Spleen (tissue), 11 donors: ENCODE measurements at regions not wholly inside any gene's neighbourhood (a gene's known extent, or its start where the extent isn't known, plus 50 kb on each side); places are given as distances from the start of the nearest gene placed in this dataset.

Experiments
- DNase-seq: peaks from one replicate; pipeline ENCODE4 v3.0.0-alpha.2; 2020
- H3K27ac ChIP-seq, 8 donors: fragments of 200-600 bp; sonication (generic) in 7 of 8; 1 replicate in 4 of 8; 2 replicates in 4 of 8; pipeline versions ENCODE4 v1.5.0 to v1.8.0; 2016 to 2021; ENCODE audit warnings: inconsistent platforms in 4 of 8, mild to moderate bottlenecking in 4 of 8, moderate library complexity in 1 of 8
- H3K27me3 ChIP-seq, 7 donors: fragments of 200-600 bp; sonication (generic) in 6 of 7; replicated peaks in 1 of 7; 1 replicate in 4 of 7; 2 replicates in 3 of 7; pipeline versions ENCODE4 v1.5.0 to v1.8.0; 2016 to 2021; ENCODE audit warnings: inconsistent platforms in 3 of 7, mild to moderate bottlenecking in 1 of 7
- H3K36me3 ChIP-seq, 6 donors: fragments of 200-600 bp; sonication (generic) in 5 of 6; 1 replicate in 4 of 6; 2 replicates in 2 of 6; pipeline versions ENCODE4 v1.5.0 to v1.8.0; 2016 to 2021; ENCODE audit warnings: inconsistent platforms in 2 of 6
- H3K4me1 ChIP-seq, 6 donors: fragments of 200-600 bp; sonication (generic) in 5 of 6; 1 replicate in 3 of 6; 2 replicates in 3 of 6; pipeline versions ENCODE4 v1.5.0 to v1.8.0; 2016 to 2021; ENCODE audit warnings: inconsistent platforms in 3 of 6
- H3K4me3 ChIP-seq, 8 donors: fragments of 200-600 bp; sonication (generic) in 7 of 8; 1 replicate in 4 of 8; 2 replicates in 4 of 8; pipeline versions ENCODE4 v1.5.0 to v1.8.0; 2016 to 2021; ENCODE audit warnings: inconsistent platforms in 4 of 8, mild to moderate bottlenecking in 4 of 8, moderate library complexity in 2 of 8
- H3K9me3 ChIP-seq, 8 donors: fragments of 200-600 bp; sonication (generic) in 7 of 8; 1 replicate in 4 of 8; 2 replicates in 4 of 8; pipeline versions ENCODE4 v1.5.0 to v1.8.0; 2016 to 2021; ENCODE audit warnings: inconsistent platforms in 4 of 8
- POLR2A ChIP-seq, 3 donors: fragments of 450-650 bp; IDR thresholded peaks; one replicate each; pipeline ENCODE4 v1.5.1; 2017; ENCODE audit warnings: antibody characterized with exemption in 3 of 3, mild to moderate bottlenecking in 1 of 3
- POLR2AphosphoS5 ChIP-seq, 3 donors: sonication (generic); formaldehyde crosslinking; IDR thresholded peaks; one replicate each; pipeline ENCODE4 v1.5.1; 2017; ENCODE audit warnings: antibody characterized with exemption in 3 of 3
- WGBS, 5 donors: extraction: QIAGEN DNeasy Blood & Tissue Kit in 3 of 5; methylation state at CpG; one replicate each; pipeline versions ENCODE4 v1.1.5 to v1.1.7; 2013 to 2018; 5-methylcytosine and 5-hydroxymethylcytosine counted together
- intact Hi-C: fragments of 100-400 bp; cut with DNase I; formaldehyde crosslinking; loops from one replicate; pipeline ENCODE4 v1.15.0; 2023; ENCODE audit warnings: low total_unique reads
- TF ChIP-seq, protein P1 (sequence below), 11 experiments: fragments of 200-600 bp in 7 of 11; fragments of 450-650 bp in 4 of 11; sonication (generic) in 4 of 11; IDR thresholded peaks in 8 of 11; conservative IDR thresholded peaks in 3 of 11; 1 replicate in 7 of 11; 2 replicates in 4 of 11; pipeline versions ENCODE4 v1.4.0 to v1.8.0; 2016 to 2021; ENCODE audit warnings: antibody characterized with exemption in 11 of 11, inconsistent platforms in 4 of 11, mild to moderate bottlenecking in 1 of 11
- donor health status: healthy with polysubstance abuse.
- donor health status: DM: no; HTN: no; CAD: no; lungs with moderate emphysema.
- donor health status: DM: no; HTN: no; CAD: no.
- donor health status: Bipolar disorder and iron deficiency.
- donor health status: healthy.
- donor health status: DM: no; HTN: no; CAD: no.
- donor health status: DM: yes; HTN: yes; CAD: no.

DNA sequence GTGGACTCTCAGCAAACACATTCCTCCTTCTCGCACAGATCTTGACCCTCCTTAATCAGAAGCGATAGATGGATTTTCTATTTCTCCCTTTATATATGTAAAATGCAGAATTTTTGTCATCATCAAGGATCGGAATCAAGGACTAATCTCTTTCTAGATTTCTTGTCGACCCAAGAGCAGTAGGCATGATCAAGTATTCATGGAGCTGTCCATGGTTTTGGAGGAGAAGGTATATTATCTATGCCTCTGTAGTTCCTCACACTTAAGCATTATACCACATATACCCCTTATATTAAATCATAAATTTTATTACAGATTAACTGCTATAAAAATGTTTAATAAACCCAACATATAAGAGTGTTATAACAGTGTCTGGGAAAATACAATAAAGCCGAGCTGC, 886.8 kb downstream of the NLGN4X start:
- no peaks in the 10 kb centered on the region for H3K36me3 ChIP-seq
- H3K9me3 ChIP-seq = no peaks in the 10 kb centered on the region
- intact Hi-C loops = no loop called here
- H3K27ac ChIP-seq = no peak overlapping the region
- H3K27me3 ChIP-seq = no peaks in the 10 kb centered on the region
- no peak overlapping the region for H3K4me3 ChIP-seq
- TF ChIP-seq POLR2AphosphoS5 (IDR thresholded peaks at IDR 0.05) (no peak), POLR2A (IDR thresholded peaks at IDR 0.05) (no peak)
- TF ChIP-seq, protein P1, sequence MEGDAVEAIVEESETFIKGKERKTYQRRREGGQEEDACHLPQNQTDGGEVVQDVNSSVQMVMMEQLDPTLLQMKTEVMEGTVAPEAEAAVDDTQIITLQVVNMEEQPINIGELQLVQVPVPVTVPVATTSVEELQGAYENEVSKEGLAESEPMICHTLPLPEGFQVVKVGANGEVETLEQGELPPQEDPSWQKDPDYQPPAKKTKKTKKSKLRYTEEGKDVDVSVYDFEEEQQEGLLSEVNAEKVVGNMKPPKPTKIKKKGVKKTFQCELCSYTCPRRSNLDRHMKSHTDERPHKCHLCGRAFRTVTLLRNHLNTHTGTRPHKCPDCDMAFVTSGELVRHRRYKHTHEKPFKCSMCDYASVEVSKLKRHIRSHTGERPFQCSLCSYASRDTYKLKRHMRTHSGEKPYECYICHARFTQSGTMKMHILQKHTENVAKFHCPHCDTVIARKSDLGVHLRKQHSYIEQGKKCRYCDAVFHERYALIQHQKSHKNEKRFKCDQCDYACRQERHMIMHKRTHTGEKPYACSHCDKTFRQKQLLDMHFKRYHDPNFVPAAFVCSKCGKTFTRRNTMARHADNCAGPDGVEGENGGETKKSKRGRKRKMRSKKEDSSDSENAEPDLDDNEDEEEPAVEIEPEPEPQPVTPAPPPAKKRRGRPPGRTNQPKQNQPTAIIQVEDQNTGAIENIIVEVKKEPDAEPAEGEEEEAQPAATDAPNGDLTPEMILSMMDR (IDR thresholded peaks at IDR 0.05 in 8 of 11, conservative IDR thresholded peaks at IDR 0.05 in 3 of 11) = no peak
- no peaks in the 10 kb centered on the region for H3K4me1 ChIP-seq
- WGBS, 5 donors = 83 to 90% (median 86%) methylated on average over 5 of the region's 5 CpGs
- DNase-seq = no peak

DNA sequence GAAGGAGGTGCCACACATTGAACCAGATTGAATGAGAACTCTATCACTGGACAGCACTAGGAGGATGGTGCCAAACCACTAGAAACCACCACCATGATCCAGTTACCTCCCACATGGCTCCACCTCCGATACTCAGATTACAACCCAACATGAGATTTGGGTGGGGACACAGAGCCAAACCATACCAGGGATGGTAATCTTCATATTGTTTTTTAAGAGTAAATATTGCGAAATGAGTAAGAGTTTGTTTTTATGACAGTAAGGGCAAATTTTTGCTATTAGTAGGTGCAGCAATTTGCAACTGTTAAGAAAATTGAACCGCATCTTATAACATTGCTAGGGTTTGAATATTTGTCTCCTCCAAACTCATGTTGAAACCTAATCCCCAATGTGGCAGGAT, 891.5 kb downstream of the NLGN4X start:
- Histone ChIP-seq H3K4me1 (no peaks in the 10 kb centered on the region), H3K27me3 (no peaks in the 10 kb centered on the region), H3K36me3 (no peaks in the 10 kb centered on the region), H3K9me3 (peaks cover 0 to 5% (median 0%) of the 10 kb centered on the region in 8 donors), H3K27ac (no peak overlapping the region), H3K4me3 (no peak overlapping the region)
- DNase-seq = no peak
- intact Hi-C loops = no loop called here
- TF ChIP-seq, protein P1 (IDR thresholded peaks at IDR 0.05 in 8 of 11, conservative IDR thresholded peaks at IDR 0.05 in 3 of 11) = no peak
- no peak for TF ChIP-seq POLR2A (IDR thresholded peaks at IDR 0.05)
- TF ChIP-seq POLR2AphosphoS5 (IDR thresholded peaks at IDR 0.05) = no peak
- WGBS, 5 donors = 87 to 95% (median 92%) methylated on average over 3 of the region's 3 CpGs

DNA sequence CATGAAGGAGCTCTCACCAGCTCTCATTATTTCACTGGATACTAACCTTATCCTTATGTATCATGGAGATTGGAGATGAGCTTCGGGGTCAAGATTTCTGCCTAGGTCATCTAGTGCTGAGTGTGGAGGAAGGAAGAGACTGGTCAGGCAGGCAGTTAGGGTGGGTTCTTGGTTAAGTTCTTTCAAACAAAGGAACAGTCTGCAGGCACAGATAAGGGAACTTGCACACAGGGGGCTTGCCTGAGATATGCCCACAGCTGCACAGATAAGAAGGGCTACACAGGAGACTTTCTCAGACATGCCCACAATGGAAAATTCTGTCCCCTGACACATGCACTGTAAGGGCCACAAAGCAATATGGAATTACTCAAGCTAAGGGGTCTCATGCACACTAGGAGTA, 904.1 kb downstream of the NLGN4X start:
- no peaks in the 10 kb centered on the region for H3K4me1 ChIP-seq
- peaks cover 0 to 12% (median 0%) of the 10 kb centered on the region in 8 donors for H3K9me3 ChIP-seq
- intact Hi-C loops = no loop called here
- H3K4me3 ChIP-seq = no peak overlapping the region
- TF ChIP-seq POLR2AphosphoS5 (IDR thresholded peaks at IDR 0.05) = no peak
- TF ChIP-seq POLR2A (IDR thresholded peaks at IDR 0.05) = no peak
- TF ChIP-seq, protein P1 (IDR thresholded peaks at IDR 0.05 in 8 of 11, conservative IDR thresholded peaks at IDR 0.05 in 3 of 11) = no peak
- H3K27ac ChIP-seq = no peak overlapping the region
- no peaks in the 10 kb centered on the region for H3K27me3 ChIP-seq
- no peak for DNase-seq
- no peaks in the 10 kb centered on the region for H3K36me3 ChIP-seq
- 8 to 56% (median 38%) methylated on average over 1 of the region's 1 CpG for WGBS, 5 donors

DNA sequence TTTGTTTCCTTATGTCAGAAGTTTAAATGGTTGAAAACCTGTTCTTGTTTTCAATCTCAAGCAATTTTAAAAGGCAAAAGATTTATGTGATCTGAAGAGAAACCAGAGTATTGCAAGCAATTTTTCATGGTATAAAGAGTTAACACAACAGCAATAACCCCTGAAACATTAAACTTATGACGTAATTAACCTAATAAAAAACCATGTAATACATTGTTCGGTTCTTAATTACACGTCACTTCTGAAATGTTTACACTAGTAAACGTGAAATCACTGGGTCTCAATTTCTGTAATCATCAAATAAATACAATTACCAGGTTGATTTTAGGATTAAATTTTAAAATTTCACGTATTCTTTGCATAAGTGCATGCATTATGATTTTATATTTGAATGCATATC, 914.5 kb downstream of the NLGN4X start:
- Histone ChIP-seq H3K9me3 (no peaks in the 10 kb centered on the region), H3K36me3 (no peaks in the 10 kb centered on the region), H3K27me3 (no peaks in the 10 kb centered on the region), H3K4me3 (no peak overlapping the region), H3K4me1 (no peaks in the 10 kb centered on the region), H3K27ac (no peak overlapping the region)
- DNase-seq = no peak
- intact Hi-C loops = no loop called here
- no peak for TF ChIP-seq POLR2AphosphoS5 (IDR thresholded peaks at IDR 0.05)
- TF ChIP-seq, protein P1 (IDR thresholded peaks at IDR 0.05 in 8 of 11, conservative IDR thresholded peaks at IDR 0.05 in 3 of 11) = no peak
- no peak for TF ChIP-seq POLR2A (IDR thresholded peaks at IDR 0.05)
- 77 to 80% (median 79%) methylated on average over 5 of the region's 5 CpGs for whole genome bisulfite sequencing, 5 donors
